CD4-positive, alpha-beta T cell (primary cell): ENCODE measurements at regions not wholly inside any gene's neighbourhood (a gene's known extent, or its start where the extent isn't known, plus 50 kb on each side); places are given as distances from the start of the nearest gene placed in this dataset.

Source experiments
- ATAC-seq: fragments of 200-7000 bp; cut with Tn5 transposase; one replicate; pipeline ENCODE4 v1.10.0; 2022; ENCODE audit warnings: mild to moderate bottlenecking; ENCODE audit not compliant: poor library complexity
- CTCF ChIA-PET: fragments of 350-600 bp; sonication (Branson Sonifier 250); formaldehyde crosslinking; loops from one replicate; lab custom pipeline; 2021; ENCODE audit warnings: antibody characterized with exemption, inconsistent platforms; lab: Charles Lee
- POLR2A ChIA-PET: fragments of 350-600 bp; sonication (Branson Sonifier 250); formaldehyde crosslinking; loops from one replicate; lab custom pipeline; 2021; ENCODE audit warnings: antibody characterized with exemption, inconsistent platforms; lab: Charles Lee
- DNase-seq, 14 experiments: peaks; one replicate each; pipeline ENCODE4 v3.0.0-alpha.2; 2013 to 2020; ENCODE audit warnings: mixed read lengths in 2 of 14
- H3K27ac ChIP-seq, 2 donors: one replicate each; pipeline versions ENCODE4 v1.5.1 to v1.7.0; 2013; ENCODE audit warnings: low read length in 2 of 2, low read depth in 1 of 2, mild to moderate bottlenecking in 1 of 2
- H3K27me3 ChIP-seq, 2 experiments: 1 replicate in 1 of 2; 2 replicates in 1 of 2; pipeline versions ENCODE4 v1.6.1 to v1.7.0; 2013; ENCODE audit warnings: low read length in 2 of 2, control low read depth in 1 of 2, mild to moderate bottlenecking in 1 of 2, moderate library complexity in 1 of 2; ENCODE audit not compliant: insufficient read depth in 2 of 2, control insufficient read depth in 1 of 2
- H3K36me3 ChIP-seq: one replicate; pipeline ENCODE4 v1.6.1; 2013; ENCODE audit warnings: low read length, control low read depth; ENCODE audit not compliant: insufficient read depth
- H3K4me1 ChIP-seq: one replicate; pipeline ENCODE4 v1.6.1; 2013; ENCODE audit warnings: low read length, control low read depth; ENCODE audit not compliant: insufficient read depth
- H3K4me3 ChIP-seq: one replicate; pipeline ENCODE4 v1.5.1; 2013; ENCODE audit warnings: mild to moderate bottlenecking, low read length, moderate library complexity
- H3K9me3 ChIP-seq, 2 experiments: 1 replicate in 1 of 2; 2 replicates in 1 of 2; pipeline versions ENCODE4 v1.6.1 to v1.7.0; 2013; ENCODE audit warnings: low read length in 2 of 2, mild to moderate bottlenecking in 2 of 2, control low read depth in 1 of 2, moderate library complexity in 1 of 2; ENCODE audit not compliant: control insufficient read depth in 1 of 2, insufficient read depth in 1 of 2
- H3K27ac Mint-ChIP-seq: one replicate; pipeline ENCODE4 v1.8.0; 2020; ENCODE audit warnings: mixed read lengths
- H3K27me3 Mint-ChIP-seq: one replicate; pipeline ENCODE4 v1.8.0; 2021; ENCODE audit warnings: mixed read lengths
- H3K36me3 Mint-ChIP-seq: one replicate; pipeline ENCODE4 v1.8.0; 2021; ENCODE audit warnings: low read depth, mixed read lengths
- H3K4me1 Mint-ChIP-seq: one replicate; pipeline ENCODE4 v1.8.0; 2021; ENCODE audit warnings: low read depth, mixed read lengths
- H3K4me3 Mint-ChIP-seq: one replicate; pipeline ENCODE4 v1.8.0; 2020; ENCODE audit warnings: mild to moderate bottlenecking, mixed read lengths
- H3K9me3 Mint-ChIP-seq: one replicate; pipeline ENCODE4 v1.8.0; 2020; ENCODE audit warnings: mixed read lengths
- intact Hi-C, 2 experiments: fragments of 100-400 bp; cut with DNase I in 1 of 2; cut with micrococcal nuclease in 1 of 2; formaldehyde crosslinking; loops; one replicate each; pipeline versions ENCODE4 v1.15.1 to v1.9.0; 2023 to 2025; cut with DNase I, micrococcal nuclease
- TF ChIP-seq, protein P1 (sequence below): fragments of 200-600 bp; IDR thresholded peaks from one replicate; pipeline ENCODE4 v1.8.0; 2022; ENCODE audit warnings: antibody characterized with exemption, mild to moderate bottlenecking

GRCh38 chr21:35201799-35202198 is 152.7 kb upstream of the RUNX1 start:
- CTCF ChIA-PET, result interaction anchor here (1.0 kb wide), 1 partner anchor 255 kb away, joined by 3 read pairs; no protein-coding TSS in a partner anchor
- Histone ChIP-seq H3K27ac (no peak overlapping the region), H3K27me3 (peaks cover 0 to 3% of the 10 kb centered on the region in 2 experiments), H3K4me1 (peaks cover 16% of the 10 kb centered on the region), H3K4me3 (no peak overlapping the region), H3K9me3 (no peaks in the 10 kb centered on the region), H3K36me3 (no peaks in the 10 kb centered on the region)
- Mint-ChIP-seq H3K27me3 (no peaks in the 10 kb centered on the region), H3K36me3 (no peaks in the 10 kb centered on the region), H3K4me1 (peaks cover 19% of the 10 kb centered on the region), H3K9me3 (no peaks in the 10 kb centered on the region), H3K4me3 (no peak overlapping the region), H3K27ac (no peak overlapping the region)
- DNase-seq (no peak), ATAC-seq (no peak)
- TF ChIP-seq, protein P1, sequence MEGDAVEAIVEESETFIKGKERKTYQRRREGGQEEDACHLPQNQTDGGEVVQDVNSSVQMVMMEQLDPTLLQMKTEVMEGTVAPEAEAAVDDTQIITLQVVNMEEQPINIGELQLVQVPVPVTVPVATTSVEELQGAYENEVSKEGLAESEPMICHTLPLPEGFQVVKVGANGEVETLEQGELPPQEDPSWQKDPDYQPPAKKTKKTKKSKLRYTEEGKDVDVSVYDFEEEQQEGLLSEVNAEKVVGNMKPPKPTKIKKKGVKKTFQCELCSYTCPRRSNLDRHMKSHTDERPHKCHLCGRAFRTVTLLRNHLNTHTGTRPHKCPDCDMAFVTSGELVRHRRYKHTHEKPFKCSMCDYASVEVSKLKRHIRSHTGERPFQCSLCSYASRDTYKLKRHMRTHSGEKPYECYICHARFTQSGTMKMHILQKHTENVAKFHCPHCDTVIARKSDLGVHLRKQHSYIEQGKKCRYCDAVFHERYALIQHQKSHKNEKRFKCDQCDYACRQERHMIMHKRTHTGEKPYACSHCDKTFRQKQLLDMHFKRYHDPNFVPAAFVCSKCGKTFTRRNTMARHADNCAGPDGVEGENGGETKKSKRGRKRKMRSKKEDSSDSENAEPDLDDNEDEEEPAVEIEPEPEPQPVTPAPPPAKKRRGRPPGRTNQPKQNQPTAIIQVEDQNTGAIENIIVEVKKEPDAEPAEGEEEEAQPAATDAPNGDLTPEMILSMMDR, result no peak
- POLR2A ChIA-PET, result interaction anchor here (0.7 to 1.5 kb wide), 2 partner anchors 13 to 195 kb away, joined by 3 read pairs; no protein-coding TSS in a partner anchor
- intact Hi-C loops, result no loop called here

DNA sequence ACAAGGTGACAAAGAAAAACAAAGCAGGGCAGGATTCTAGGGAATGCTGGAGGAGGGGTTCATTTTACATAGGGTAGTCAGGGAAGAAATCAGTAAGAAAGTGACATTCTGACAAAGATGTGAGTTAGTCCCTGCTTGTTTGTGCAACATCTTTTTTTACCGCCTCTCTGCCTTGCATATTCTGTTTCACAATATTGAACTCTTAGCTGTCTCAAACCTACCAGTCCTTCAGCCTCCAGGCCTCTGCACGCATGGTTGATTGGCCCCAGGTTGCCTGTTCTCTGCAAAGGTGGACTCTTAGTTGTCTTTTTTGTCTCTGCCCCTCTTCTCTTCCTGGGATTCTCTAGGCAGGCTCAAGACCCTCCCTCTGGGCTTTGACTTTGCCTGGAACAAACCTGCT is 152.2 kb upstream of the RUNX1 start:
- CTCF ChIA-PET, result no interaction called here
- POLR2A ChIA-PET, result interaction anchor here (1.5 kb wide), 1 partner anchor 14 kb away, joined by 3 read pairs; no protein-coding TSS in a partner anchor
- Mint-ChIP-seq H3K4me3 (no peak overlapping the region), H3K27ac (no peak overlapping the region), H3K27me3 (no peaks in the 10 kb centered on the region), H3K9me3 (no peaks in the 10 kb centered on the region), H3K36me3 (no peaks in the 10 kb centered on the region), H3K4me1 (peaks cover 19% of the 10 kb centered on the region)
- ATAC-seq (no peak), DNase-seq (no peak)
- Histone ChIP-seq H3K4me3 (no peak overlapping the region), H3K27ac (no peak overlapping the region), H3K9me3 (no peaks in the 10 kb centered on the region), H3K36me3 (no peaks in the 10 kb centered on the region), H3K27me3 (peaks cover 0 to 3% of the 10 kb centered on the region in 2 experiments), H3K4me1 (peaks cover 15% of the 10 kb centered on the region)
- TF ChIP-seq, protein P1, result no peak
- intact Hi-C loops, result no loop called here

GRCh38 chr21:35199733-35200015 is 150.6 kb upstream of the RUNX1 start:
- intact Hi-C loops, result no loop called here
- CTCF ChIA-PET, result no interaction called here

More at GRCh38 chr21:35199733-35200015, 150.6 kb upstream of the RUNX1 start:
- Mint-ChIP-seq H3K27me3 (no peaks in the 10 kb centered on the region), H3K36me3 (no peaks in the 10 kb centered on the region), H3K27ac (no peak overlapping the region), H3K4me1 (peaks cover 2% of the 10 kb centered on the region), H3K4me3 (no peak overlapping the region), H3K9me3 (no peaks in the 10 kb centered on the region)
- DNase-seq (no peak), ATAC-seq (no peak)
- POLR2A ChIA-PET, result no interaction called here
- TF ChIP-seq, protein P1, result no peak
- Histone ChIP-seq H3K36me3 (no peaks in the 10 kb centered on the region), H3K27me3 (peaks cover 0 to 3% of the 10 kb centered on the region in 2 experiments), H3K4me3 (no peak overlapping the region), H3K27ac (no peak overlapping the region), H3K9me3 (no peaks in the 10 kb centered on the region), H3K4me1 (peaks cover under 1% of the 10 kb centered on the region)
